ENCODE measurements at regions not wholly inside any gene's neighbourhood (a gene's known extent, or its start where the extent isn't known, plus 50 kb on each side); places are given as distances from the start of the nearest gene placed in this dataset.

- TF ChIP-seq GATA2 (IDR thresholded peaks at IDR 0.05; ENCODE audit: low read depth, low read length) (no peak), GATA3 (IDR thresholded peaks at IDR 0.05; ENCODE audit: low read depth, low read length) (no peak)
These were observed 1310.1 kb downstream of the EPHA7 start for GRCh38 chr6:92109256-92109655.
